GM12878 (cell line): ENCODE measurements at regions not wholly inside any gene's neighbourhood (a gene's known extent, or its start where the extent isn't known, plus 50 kb on each side); places are given as distances from the start of the nearest gene placed in this dataset.
"Not testable (repeated sequence)": the region's sequence is repeated elsewhere in the genome, so short reads cannot be mapped to it uniquely, and the experiment has no call there.

Experiments used
- ATAC-seq: fragments of 200-7000 bp; cut with Tn5 transposase; 3 replicates; pipeline ENCODE4 v1.9.1; 2020; ENCODE audit warnings: mild to moderate bottlenecking, moderate library complexity
- BruUV-seq: library from RNA; stranded (reverse); fragments of 400-500 nt; replicated peaks from 2 replicates; lab custom pipeline; 2021; lab: Mats Ljungman, UMichigan
- CTCF ChIA-PET: fragments of 300-600 bp; sonication (Branson Sonifier 250); formaldehyde crosslinking; extraction: SDS; loops from one replicate; lab custom pipeline; 2021; ENCODE audit warnings: inconsistent platforms; lab: Yijun Ruan, JAX
- POLR2A ChIA-PET: fragments of 350-600 bp; formaldehyde crosslinking; extraction: SDS; loops from one replicate; lab custom pipeline; 2021; ENCODE audit warnings: inconsistent platforms; lab: Charles Lee
- RAD21 ChIA-PET: fragments of 300-600 bp; sonication (Branson Sonifier 250); formaldehyde crosslinking; loops from one replicate; lab custom pipeline; 2023; ENCODE audit warnings: antibody characterized with exemption; ENCODE audit not compliant: unreplicated experiment; lab: Charles Lee
- SMC1A ChIA-PET: fragments of 300-600 bp; sonication (Branson Sonifier 250); formaldehyde crosslinking; loops from one replicate; lab custom pipeline; 2023; ENCODE audit not compliant: unreplicated experiment, uncharacterized antibody; lab: Charles Lee
- DNase-seq: peaks from one replicate; pipeline ENCODE4 v3.0.0-alpha.2; 2011; ENCODE audit warnings: low read depth, low spot score
- FAIRE-seq: peaks from 3 replicates; lab custom pipeline; 2011; peaks lifted over from hg19 to GRCh38; lab: Jason Lieb, UNC
- H2AFZ ChIP-seq: 2 replicates; pipeline ENCODE4 v1.6.0; 2011; ENCODE audit warnings: low read depth, low read length, control low read depth; ENCODE audit not compliant: control insufficient read depth
- H3K27ac ChIP-seq: 2 replicates; pipeline ENCODE4 v1.5.1; 2011; ENCODE audit warnings: control low read depth; ENCODE audit not compliant: control insufficient read depth, insufficient read depth
- H3K27me3 ChIP-seq, 2 experiments: replicated peaks in 1 of 2; 2 replicates each; pipeline versions ENCODE4 v1.6.0 to v1.6.1; 2011; ENCODE audit warnings: low read length in 1 of 2; ENCODE audit not compliant: control insufficient read depth in 2 of 2, insufficient read depth in 2 of 2
- H3K36me3 ChIP-seq, 2 experiments: 2 replicates each; pipeline ENCODE4 v1.5.1; 2011; ENCODE audit warnings: low read length in 1 of 2; ENCODE audit not compliant: control insufficient read depth in 2 of 2, insufficient read depth in 2 of 2
- H3K4me1 ChIP-seq: 2 replicates; pipeline ENCODE4 v1.6.1; 2011; ENCODE audit warnings: mild to moderate bottlenecking, low read length, moderate library complexity, mixed read lengths; ENCODE audit not compliant: control insufficient read depth, insufficient read depth
- H3K4me2 ChIP-seq: 2 replicates; pipeline ENCODE4 v1.6.0; 2011; ENCODE audit warnings: control low read depth; ENCODE audit not compliant: control insufficient read depth, insufficient read depth
- H3K4me3 ChIP-seq: fragments of 200-600 bp; sonication (generic); 2 replicates; pipeline ENCODE4 v1.5.1; 2016
- H3K79me2 ChIP-seq: 2 replicates; pipeline ENCODE4 v1.6.0; 2011; ENCODE audit warnings: low read length; ENCODE audit not compliant: control insufficient read depth, insufficient read depth
- H3K9ac ChIP-seq: 2 replicates; pipeline ENCODE4 v1.8.0; 2011; ENCODE audit warnings: low read length, control low read depth, mixed read lengths; ENCODE audit not compliant: control insufficient read depth, insufficient read depth
- H3K9me3 ChIP-seq: replicated peaks from 3 replicates; pipeline ENCODE4 v1.5.1; 2011; ENCODE audit warnings: mild to moderate bottlenecking, low read length; ENCODE audit not compliant: control insufficient read depth, insufficient read depth
- H4K20me1 ChIP-seq: 2 replicates; pipeline ENCODE4 v1.6.0; 2011; ENCODE audit not compliant: control insufficient read depth, insufficient read depth
- FOS ChIP-seq: IDR thresholded peaks from 3 replicates; pipeline ENCODE4 v1.6.1; 2011; ENCODE audit warnings: borderline replicate concordance; ENCODE audit not compliant: insufficient read length; ENCODE audit errors: extremely low read depth
- MEF2A ChIP-seq: IDR thresholded peaks from 2 replicates; pipeline ENCODE4 v1.6.1; 2011; ENCODE audit warnings: low read depth, mild to moderate bottlenecking, low read length, moderate library complexity; ENCODE audit not compliant: insufficient read depth
- WGBS: methylation state at CpG from one replicate; pipeline ENCODE4 v1.1.6; 2016; ENCODE audit warnings: low lambda C conversion rate; ENCODE audit not compliant: insufficient replicate concordance, insufficient coverage; ENCODE audit errors: missing lambda C conversion rate; 5-methylcytosine and 5-hydroxymethylcytosine counted together
- in situ Hi-C: fragments of 300-500 bp; cut with MboI; formaldehyde crosslinking; loops from 9 replicates; pipeline ENCODE4 v1.14.3; 2018; ENCODE audit warnings: mixed read lengths
- intact Hi-C: fragments of 100-400 bp; cut with micrococcal nuclease; formaldehyde crosslinking; loops from one replicate; pipeline ENCODE4 v1.14.2; 2022; ENCODE audit not compliant: unreplicated experiment
- TF ChIP-seq, protein P1 (sequence below): fragments of 450-650 bp; IDR thresholded peaks from 2 replicates; pipeline ENCODE4 v1.6.1; 2016; ENCODE audit warnings: mild to moderate bottlenecking, moderate library complexity, borderline replicate concordance

DNA sequence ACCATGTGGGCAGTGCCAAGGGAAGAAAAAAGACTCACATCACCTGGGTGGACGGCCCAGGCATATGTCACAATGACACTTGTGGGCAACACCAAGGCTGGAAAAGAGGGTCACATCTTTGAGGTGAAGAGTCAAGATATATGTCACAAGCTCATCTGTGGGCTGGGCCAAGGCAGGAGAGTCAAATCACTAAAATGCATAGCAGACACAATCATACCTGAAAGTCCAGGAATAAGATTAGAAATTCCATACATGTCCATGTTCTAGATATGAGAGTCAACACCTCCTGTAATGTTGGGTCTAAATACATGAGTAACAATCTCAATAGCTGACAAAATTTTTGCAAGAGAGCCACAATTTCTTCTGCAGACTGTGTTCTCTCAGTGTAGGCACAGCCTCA, 145.0 kb downstream of the ZNF675 start (continued):
- TF ChIP-seq, protein P1, sequence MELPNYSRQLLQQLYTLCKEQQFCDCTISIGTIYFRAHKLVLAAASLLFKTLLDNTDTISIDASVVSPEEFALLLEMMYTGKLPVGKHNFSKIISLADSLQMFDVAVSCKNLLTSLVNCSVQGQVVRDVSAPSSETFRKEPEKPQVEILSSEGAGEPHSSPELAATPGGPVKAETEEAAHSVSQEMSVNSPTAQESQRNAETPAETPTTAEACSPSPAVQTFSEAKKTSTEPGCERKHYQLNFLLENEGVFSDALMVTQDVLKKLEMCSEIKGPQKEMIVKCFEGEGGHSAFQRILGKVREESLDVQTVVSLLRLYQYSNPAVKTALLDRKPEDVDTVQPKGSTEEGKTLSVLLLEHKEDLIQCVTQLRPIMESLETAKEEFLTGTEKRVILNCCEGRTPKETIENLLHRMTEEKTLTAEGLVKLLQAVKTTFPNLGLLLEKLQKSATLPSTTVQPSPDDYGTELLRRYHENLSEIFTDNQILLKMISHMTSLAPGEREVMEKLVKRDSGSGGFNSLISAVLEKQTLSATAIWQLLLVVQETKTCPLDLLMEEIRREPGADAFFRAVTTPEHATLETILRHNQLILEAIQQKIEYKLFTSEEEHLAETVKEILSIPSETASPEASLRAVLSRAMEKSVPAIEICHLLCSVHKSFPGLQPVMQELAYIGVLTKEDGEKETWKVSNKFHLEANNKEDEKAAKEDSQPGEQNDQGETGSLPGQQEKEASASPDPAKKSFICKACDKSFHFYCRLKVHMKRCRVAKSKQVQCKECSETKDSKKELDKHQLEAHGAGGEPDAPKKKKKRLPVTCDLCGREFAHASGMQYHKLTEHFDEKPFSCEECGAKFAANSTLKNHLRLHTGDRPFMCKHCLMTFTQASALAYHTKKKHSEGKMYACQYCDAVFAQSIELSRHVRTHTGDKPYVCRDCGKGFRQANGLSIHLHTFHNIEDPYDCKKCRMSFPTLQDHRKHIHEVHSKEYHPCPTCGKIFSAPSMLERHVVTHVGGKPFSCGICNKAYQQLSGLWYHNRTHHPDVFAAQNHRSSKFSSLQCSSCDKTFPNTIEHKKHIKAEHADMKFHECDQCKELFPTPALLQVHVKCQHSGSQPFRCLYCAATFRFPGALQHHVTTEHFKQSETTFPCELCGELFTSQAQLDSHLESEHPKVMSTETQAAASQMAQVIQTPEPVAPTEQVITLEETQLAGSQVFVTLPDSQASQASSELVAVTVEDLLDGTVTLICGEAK = no peak
- TF ChIP-seq FOS = no peak
- TF ChIP-seq MEF2A = no peak

DNA sequence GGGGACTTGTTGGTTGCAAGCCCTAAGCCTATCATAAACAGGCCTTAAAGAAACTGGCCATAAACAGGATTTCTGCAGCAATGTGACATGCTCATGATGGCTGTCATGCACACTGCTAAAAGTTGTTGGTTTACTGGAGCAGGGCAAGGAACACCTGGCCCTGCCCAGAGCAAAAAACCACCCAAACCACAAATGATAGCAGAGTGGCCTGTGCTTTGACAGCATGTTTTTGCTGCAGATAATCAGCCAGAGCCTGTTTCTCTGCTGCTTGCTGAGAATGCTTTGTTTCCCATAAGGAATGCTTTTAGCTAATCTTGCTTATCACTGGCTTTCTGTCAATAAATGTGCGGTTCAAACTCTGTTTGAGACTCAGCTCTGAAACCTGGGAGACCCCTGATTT, 144.9 kb upstream of the ZNF91 start:
- H3K4me3 ChIP-seq, H4K20me1 ChIP-seq, RAD21 ChIA-PET, FAIRE-seq, H3K79me2 ChIP-seq, H3K9me3 ChIP-seq, H3K36me3 ChIP-seq, H3K27ac ChIP-seq, DNase-seq, BruUV-seq, CTCF ChIA-PET, intact Hi-C loops, H3K4me2 ChIP-seq, H2AFZ ChIP-seq, H3K4me1 ChIP-seq, SMC1A ChIA-PET, in situ Hi-C loops, H3K9ac ChIP-seq, ATAC-seq, H3K27me3 ChIP-seq, POLR2A ChIA-PET: not testable (repeated sequence)
- WGBS = 27% methylated on average over 1 of the region's 1 CpG
